Caco-2 (cell line): ENCODE measurements at regions not wholly inside any gene's neighbourhood (a gene's known extent, or its start where the extent isn't known, plus 50 kb on each side); places are given as distances from the start of the nearest gene placed in this dataset.
A peak's percentile ranks its signal among the peaks of the same experiment; 100 is the strongest.
"Not testable (repeated sequence)": the region's sequence is repeated elsewhere in the genome, so short reads cannot be mapped to it uniquely, and the experiment has no call there.

Experiments
- BruUV-seq: library from RNA; stranded (reverse); fragments of 400-500 nt; replicated peaks from 2 replicates; lab custom pipeline; 2021; lab: Mats Ljungman, UMichigan
- CTCF ChIA-PET: fragments of 300-600 bp; sonication (Branson Sonifier 250); formaldehyde crosslinking; loops from one replicate; lab custom pipeline; 2022; ENCODE audit warnings: antibody characterized with exemption; lab: Charles Lee
- POLR2A ChIA-PET: fragments of 300-600 bp; sonication (Branson Sonifier 250); formaldehyde crosslinking; loops from one replicate; lab custom pipeline; 2022; ENCODE audit warnings: antibody characterized with exemption; lab: Charles Lee
- DNase-seq, 2 experiments: peaks; one replicate each; pipeline versions ENCODE4 v3.0.0 to v3.0.0-alpha.2; 2020 to 2022
- H3K27me3 ChIP-seq: replicated peaks from 2 replicates; pipeline ENCODE4 v1.6.0; 2011; ENCODE audit warnings: low read length; ENCODE audit not compliant: control insufficient read depth, insufficient read depth
- H3K36me3 ChIP-seq: 2 replicates; pipeline ENCODE4 v1.5.1; 2011; ENCODE audit warnings: low read length; ENCODE audit not compliant: control insufficient read depth, insufficient read depth
- H3K4me1 ChIP-seq: fragments of 250-450 bp; sonication (Bioruptor Pico); 2 replicates; pipeline ENCODE4 v1.5.1; 2020; ENCODE audit warnings: mild to moderate bottlenecking
- H3K4me3 ChIP-seq: 2 replicates; pipeline ENCODE4 v1.5.1; 2011; ENCODE audit warnings: low read depth, mild to moderate bottlenecking, control low read depth, low read length
- H3K9me3 ChIP-seq: fragments of 250-450 bp; sonication (Bioruptor Pico); 2 replicates; pipeline ENCODE4 v1.5.1; 2020; ENCODE audit warnings: mild to moderate bottlenecking, moderate library complexity
- H3K27ac Mint-ChIP-seq: one replicate; pipeline ENCODE4 v1.8.0; 2022; ENCODE audit warnings: mixed read lengths; ENCODE audit not compliant: unreplicated experiment
- H3K27me3 Mint-ChIP-seq: one replicate; pipeline ENCODE4 v1.8.0; 2022; ENCODE audit warnings: mixed read lengths; ENCODE audit not compliant: insufficient read depth, unreplicated experiment
- H3K36me3 Mint-ChIP-seq: one replicate; pipeline ENCODE4 v1.8.0; 2022; ENCODE audit warnings: mild to moderate bottlenecking, mixed read lengths; ENCODE audit not compliant: insufficient read depth, unreplicated experiment
- H3K4me1 Mint-ChIP-seq: one replicate; pipeline ENCODE4 v1.8.0; 2022; ENCODE audit warnings: low read depth, mixed read lengths; ENCODE audit not compliant: unreplicated experiment
- H3K4me3 Mint-ChIP-seq: one replicate; pipeline ENCODE4 v1.8.0; 2022; ENCODE audit warnings: mild to moderate bottlenecking, moderate library complexity, mixed read lengths; ENCODE audit not compliant: unreplicated experiment
- H3K9me3 Mint-ChIP-seq: one replicate; pipeline ENCODE4 v1.8.0; 2022; ENCODE audit warnings: mixed read lengths; ENCODE audit not compliant: unreplicated experiment
- CTCF ChIP-seq, 2 experiments: fragments of 200-600 bp in 1 of 2; IDR thresholded peaks; 1 replicate in 1 of 2; 2 replicates in 1 of 2; pipeline versions ENCODE4 v1.5.1 to v1.8.0; 2011 to 2022; ENCODE audit warnings: antibody characterized with exemption in 1 of 2, control low read depth in 1 of 2, inconsistent platforms in 1 of 2, low read depth in 1 of 2, low read length in 1 of 2, mild to moderate bottlenecking in 1 of 2, moderate library complexity in 1 of 2; ENCODE audit not compliant: insufficient read depth in 1 of 2, severe bottlenecking in 1 of 2, unreplicated experiment in 1 of 2
- intact Hi-C: fragments of 100-400 bp; cut with micrococcal nuclease; formaldehyde crosslinking; loops from one replicate; pipeline ENCODE4 v1.10.0; 2022; ENCODE audit not compliant: unreplicated experiment

- ChIA-PET CTCF (no interaction called here), POLR2A (no interaction called here)
- intact Hi-C loops, result no loop called here
Observed at GRCh38 chr15:77871852-77872371, 205.6 kb downstream of the TBC1D2B start.

GRCh38 chr15:77870195-77871065 lies 207.1 kb downstream of the TBC1D2B start:
- Mint-ChIP-seq H3K4me3 (no peak overlapping the region), H3K27me3 (peaks cover 3% of the 10 kb centered on the region), H3K9me3 (no peaks in the 10 kb centered on the region), H3K36me3 (no peaks in the 10 kb centered on the region), H3K4me1 (no peaks in the 10 kb centered on the region), H3K27ac (no peak overlapping the region)
- BruUV-seq, result no TSS peak
- Histone ChIP-seq H3K9me3 (no peaks in the 10 kb centered on the region), H3K36me3 (no peaks in the 10 kb centered on the region), H3K4me1 (no peaks in the 10 kb centered on the region), H3K27me3 (no peaks in the 10 kb centered on the region), H3K4me3 (no peak overlapping the region)
- intact Hi-C loops, result no loop called here
- POLR2A ChIA-PET, result no interaction called here
- peak; percentile 81 to 87 for DNase-seq
- CTCF ChIA-PET, result interaction anchor here (0.6 to 1.2 kb wide), 3 partner anchors 18 to 234 kb away, joined by 3 to 4 read pairs (median 4); no protein-coding TSS in a partner anchor
- peak; percentile 72 to 80 for TF ChIP-seq CTCF (IDR thresholded peaks at IDR 0.05; ENCODE audit: insufficient read depth in 1 of 2, low read depth in 1 of 2, low read length in 1 of 2, severe bottlenecking in 1 of 2, unreplicated experiment in 1 of 2)

More at GRCh38 chr15:77871852-77872371, 205.6 kb downstream of the TBC1D2B start:
- Histone ChIP-seq H3K36me3 (no peaks in the 10 kb centered on the region), H3K9me3 (no peaks in the 10 kb centered on the region), H3K27me3 (no peaks in the 10 kb centered on the region), H3K4me3 (no peak overlapping the region), H3K4me1 (no peaks in the 10 kb centered on the region)
- no peaks in the 10 kb centered on the region for H3K4me1 Mint-ChIP-seq
- H3K9me3 Mint-ChIP-seq, result no peaks in the 10 kb centered on the region
- peak in 1 of 2 experiments; percentile 9 for TF ChIP-seq CTCF (IDR thresholded peaks at IDR 0.05; ENCODE audit: insufficient read depth in 1 of 2, low read depth in 1 of 2, low read length in 1 of 2, severe bottlenecking in 1 of 2, unreplicated experiment in 1 of 2)
- no peak overlapping the region for H3K4me3 Mint-ChIP-seq
- H3K27me3 Mint-ChIP-seq, result peaks cover 3% of the 10 kb centered on the region
- no TSS peak for BruUV-seq
- no peak for DNase-seq
- H3K27ac Mint-ChIP-seq, result no peak overlapping the region
- no peaks in the 10 kb centered on the region for H3K36me3 Mint-ChIP-seq

- POLR2A ChIA-PET, result no interaction called here
- H3K36me3 Mint-ChIP-seq, result no peaks in the 10 kb centered on the region
- peaks cover 3% of the 10 kb centered on the region for H3K27me3 Mint-ChIP-seq
- TF ChIP-seq CTCF (IDR thresholded peaks at IDR 0.05; ENCODE audit: insufficient read depth in 1 of 2, low read depth in 1 of 2, low read length in 1 of 2, severe bottlenecking in 1 of 2, unreplicated experiment in 1 of 2), result no peak
- no peaks in the 10 kb centered on the region for H3K4me1 Mint-ChIP-seq
- H3K9me3 Mint-ChIP-seq, result no peaks in the 10 kb centered on the region
- H3K4me3 Mint-ChIP-seq, result no peak overlapping the region
- CTCF ChIA-PET, result no interaction called here
- no peaks in the 10 kb centered on the region for H3K9me3 ChIP-seq
- H3K4me1 ChIP-seq, result no peaks in the 10 kb centered on the region
- DNase-seq, result peak in 1 of 2 experiments; percentile 35
- intact Hi-C loops, result no loop called here
- no TSS peak for BruUV-seq
- no peak overlapping the region for H3K27ac Mint-ChIP-seq
- H3K36me3 ChIP-seq, result no peaks in the 10 kb centered on the region
- H3K27me3 ChIP-seq, result no peaks in the 10 kb centered on the region
- no peak overlapping the region for H3K4me3 ChIP-seq
Observed at GRCh38 chr15:77869021-77869895, 208.3 kb downstream of the TBC1D2B start.

- intact Hi-C loops, H3K27ac Mint-ChIP-seq, H3K36me3 ChIP-seq, H3K9me3 Mint-ChIP-seq, H3K4me3 ChIP-seq, H3K9me3 ChIP-seq, H3K4me1 Mint-ChIP-seq, H3K27me3 ChIP-seq, H3K4me1 ChIP-seq, H3K4me3 Mint-ChIP-seq, BruUV-seq, POLR2A ChIA-PET, H3K36me3 Mint-ChIP-seq, H3K27me3 Mint-ChIP-seq, CTCF ChIA-PET: not testable (repeated sequence)
- peak in 1 of 2 experiments; percentile 14 for DNase-seq
Observed at GRCh38 chr15:77868048-77868629, 209.4 kb downstream of the TBC1D2B start.
